GM12878 (cell line): ENCODE measurements at regions not wholly inside any gene's neighbourhood (a gene's known extent, or its start where the extent isn't known, plus 50 kb on each side); places are given as distances from the start of the nearest gene placed in this dataset.

Source experiments
- ATAC-seq: fragments of 200-7000 bp; cut with Tn5 transposase; 3 replicates; pipeline ENCODE4 v1.9.1; 2020; ENCODE audit warnings: mild to moderate bottlenecking, moderate library complexity
- BruUV-seq: library from RNA; stranded (reverse); fragments of 400-500 nt; replicated peaks from 2 replicates; lab custom pipeline; 2021; lab: Mats Ljungman, UMichigan
- CTCF ChIA-PET: fragments of 300-600 bp; sonication (Branson Sonifier 250); formaldehyde crosslinking; extraction: SDS; loops from one replicate; lab custom pipeline; 2021; ENCODE audit warnings: inconsistent platforms; lab: Yijun Ruan, JAX
- POLR2A ChIA-PET: fragments of 350-600 bp; formaldehyde crosslinking; extraction: SDS; loops from one replicate; lab custom pipeline; 2021; ENCODE audit warnings: inconsistent platforms; lab: Charles Lee
- RAD21 ChIA-PET: fragments of 300-600 bp; sonication (Branson Sonifier 250); formaldehyde crosslinking; loops from one replicate; lab custom pipeline; 2023; ENCODE audit warnings: antibody characterized with exemption; ENCODE audit not compliant: unreplicated experiment; lab: Charles Lee
- SMC1A ChIA-PET: fragments of 300-600 bp; sonication (Branson Sonifier 250); formaldehyde crosslinking; loops from one replicate; lab custom pipeline; 2023; ENCODE audit not compliant: unreplicated experiment, uncharacterized antibody; lab: Charles Lee
- DNase-seq: peaks from one replicate; pipeline ENCODE4 v3.0.0-alpha.2; 2011; ENCODE audit warnings: low read depth, low spot score
- FAIRE-seq: peaks from 3 replicates; lab custom pipeline; 2011; peaks lifted over from hg19 to GRCh38; lab: Jason Lieb, UNC
- H2AFZ ChIP-seq: 2 replicates; pipeline ENCODE4 v1.6.0; 2011; ENCODE audit warnings: low read depth, low read length, control low read depth; ENCODE audit not compliant: control insufficient read depth
- H3K27ac ChIP-seq: 2 replicates; pipeline ENCODE4 v1.5.1; 2011; ENCODE audit warnings: control low read depth; ENCODE audit not compliant: control insufficient read depth, insufficient read depth
- H3K27me3 ChIP-seq, 2 experiments: replicated peaks in 1 of 2; 2 replicates each; pipeline versions ENCODE4 v1.6.0 to v1.6.1; 2011; ENCODE audit warnings: low read length in 1 of 2; ENCODE audit not compliant: control insufficient read depth in 2 of 2, insufficient read depth in 2 of 2
- H3K36me3 ChIP-seq, 2 experiments: 2 replicates each; pipeline ENCODE4 v1.5.1; 2011; ENCODE audit warnings: low read length in 1 of 2; ENCODE audit not compliant: control insufficient read depth in 2 of 2, insufficient read depth in 2 of 2
- H3K4me1 ChIP-seq: 2 replicates; pipeline ENCODE4 v1.6.1; 2011; ENCODE audit warnings: mild to moderate bottlenecking, low read length, moderate library complexity, mixed read lengths; ENCODE audit not compliant: control insufficient read depth, insufficient read depth
- H3K4me2 ChIP-seq: 2 replicates; pipeline ENCODE4 v1.6.0; 2011; ENCODE audit warnings: control low read depth; ENCODE audit not compliant: control insufficient read depth, insufficient read depth
- H3K4me3 ChIP-seq: fragments of 200-600 bp; sonication (generic); 2 replicates; pipeline ENCODE4 v1.5.1; 2016
- H3K79me2 ChIP-seq: 2 replicates; pipeline ENCODE4 v1.6.0; 2011; ENCODE audit warnings: low read length; ENCODE audit not compliant: control insufficient read depth, insufficient read depth
- H3K9ac ChIP-seq: 2 replicates; pipeline ENCODE4 v1.8.0; 2011; ENCODE audit warnings: low read length, control low read depth, mixed read lengths; ENCODE audit not compliant: control insufficient read depth, insufficient read depth
- H3K9me3 ChIP-seq: replicated peaks from 3 replicates; pipeline ENCODE4 v1.5.1; 2011; ENCODE audit warnings: mild to moderate bottlenecking, low read length; ENCODE audit not compliant: control insufficient read depth, insufficient read depth
- H4K20me1 ChIP-seq: 2 replicates; pipeline ENCODE4 v1.6.0; 2011; ENCODE audit not compliant: control insufficient read depth, insufficient read depth
- BCLAF1 ChIP-seq: fragments of 450-650 bp; IDR thresholded peaks from 2 replicates; pipeline ENCODE4 v1.6.1; 2017; ENCODE audit warnings: antibody characterized with exemption, mild to moderate bottlenecking, moderate library complexity
- CEBPB ChIP-seq, 2 experiments: fragments of 150-350 bp in 1 of 2; IDR thresholded peaks; 2 replicates each; pipeline ENCODE4 v1.6.1; 2012 to 2014; ENCODE audit warnings: low read depth in 2 of 2, low read length in 2 of 2, borderline replicate concordance in 1 of 2, inconsistent platforms in 1 of 2
- CHD1 ChIP-seq: IDR thresholded peaks from 2 replicates; pipeline ENCODE4 v1.6.1; 2012; ENCODE audit warnings: low read depth, low read length, improper control_type of control experiment
- CTCF ChIP-seq, 3 experiments: IDR thresholded peaks in 2 of 3; conservative IDR thresholded peaks in 1 of 3; 2 replicates each; pipeline ENCODE4 v1.5.1; 2011; ENCODE audit warnings: low read depth in 3 of 3, low read length in 3 of 3, mild to moderate bottlenecking in 3 of 3, control low read depth in 2 of 3, moderate library complexity in 2 of 3, inconsistent platforms in 1 of 3, mixed read lengths in 1 of 3; ENCODE audit not compliant: control insufficient read depth in 2 of 3, insufficient read depth in 1 of 3; ENCODE audit errors: extremely low read depth in 1 of 3
- HDAC6 ChIP-seq: fragments of 200-600 bp; sonication (generic); IDR thresholded peaks from one replicate; pipeline ENCODE4 v1.8.0; 2017; ENCODE audit warnings: antibody characterized with exemption; ENCODE audit not compliant: unreplicated experiment
- KAT2A ChIP-seq: conservative IDR thresholded peaks from 2 replicates; pipeline ENCODE4 v1.6.1; 2011; ENCODE audit warnings: low read depth, low read length; ENCODE audit not compliant: control insufficient read depth
- WGBS: methylation state at CpG from one replicate; pipeline ENCODE4 v1.1.6; 2016; ENCODE audit warnings: low lambda C conversion rate; ENCODE audit not compliant: insufficient replicate concordance, insufficient coverage; ENCODE audit errors: missing lambda C conversion rate; 5-methylcytosine and 5-hydroxymethylcytosine counted together
- in situ Hi-C: fragments of 300-500 bp; cut with MboI; formaldehyde crosslinking; loops from 9 replicates; pipeline ENCODE4 v1.14.3; 2018; ENCODE audit warnings: mixed read lengths
- intact Hi-C: fragments of 100-400 bp; cut with micrococcal nuclease; formaldehyde crosslinking; loops from one replicate; pipeline ENCODE4 v1.14.2; 2022; ENCODE audit not compliant: unreplicated experiment
- TF ChIP-seq, protein P1 (sequence below): fragments of 450-650 bp; formaldehyde crosslinking; IDR thresholded peaks from 2 replicates; pipeline ENCODE4 v1.5.0; 2022; ENCODE audit warnings: mild to moderate bottlenecking, missing genetic modification characterization

DNA sequence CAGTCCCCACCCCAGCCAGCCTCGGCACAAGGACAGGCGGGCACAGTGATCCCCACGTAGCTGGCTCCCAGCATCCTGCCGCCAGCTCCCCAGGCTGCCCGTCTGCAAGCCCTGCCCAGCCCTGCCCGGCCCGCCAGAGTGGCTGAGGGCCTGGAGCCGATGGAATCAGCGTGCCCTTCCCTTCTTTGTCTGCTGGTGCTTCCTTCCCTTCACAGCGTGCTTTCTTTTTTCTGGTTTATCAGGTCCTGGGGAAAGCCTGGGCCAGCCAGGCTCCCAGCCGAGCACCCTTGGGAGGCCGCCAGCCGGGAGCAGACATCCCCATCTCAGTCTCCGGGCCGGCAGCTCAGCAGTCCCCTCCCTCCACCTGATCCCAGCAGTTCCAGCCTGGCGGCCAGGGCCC, 54.7 kb upstream of the SMAD6 start:
- no peaks in the 10 kb centered on the region for H3K9me3 ChIP-seq
- no TSS peak for BruUV-seq
- H2AFZ ChIP-seq, result no peak overlapping the region
- no peak overlapping the region for H3K4me2 ChIP-seq
- CTCF ChIA-PET, result interaction anchor here (0.6 to 1.2 kb wide), 2 partner anchors 20 to 147 kb away, joined by 3 read pairs; no protein-coding TSS in a partner anchor
- FAIRE-seq (no peak), DNase-seq (no peak), ATAC-seq (no peak)
- H3K4me1 ChIP-seq, result no peaks in the 10 kb centered on the region
- POLR2A ChIA-PET, result no interaction called here
- H3K79me2 ChIP-seq, result no peaks in the 10 kb centered on the region
- in situ Hi-C loops (no loop called here), intact Hi-C loops (no loop called here)
- no peak overlapping the region for H3K9ac ChIP-seq
- RAD21 ChIA-PET, result no interaction called here
- H3K36me3 ChIP-seq, result no peaks in the 10 kb centered on the region
- no peaks in the 10 kb centered on the region; a peak in 2 of 4 replicates for H3K27me3 ChIP-seq
- H3K4me3 ChIP-seq, result no peak overlapping the region
- TF ChIP-seq CEBPB (IDR thresholded peaks at IDR 0.05; ENCODE audit: borderline replicate concordance in 1 of 2, low read depth in 2 of 2, low read length in 2 of 2) (no peak), KAT2A (no peak), BCLAF1 (no peak), HDAC6 (no peak), CTCF (IDR thresholded peaks at IDR 0.05 in 2 of 3, conservative IDR thresholded peaks at IDR 0.05 in 1 of 3; ENCODE audit: control insufficient read depth in 2 of 3, extremely low read depth in 1 of 3, insufficient read depth in 1 of 3, low read depth in 3 of 3, low read length in 3 of 3) (no peak), CHD1 (no peak)
- TF ChIP-seq, protein P1, sequence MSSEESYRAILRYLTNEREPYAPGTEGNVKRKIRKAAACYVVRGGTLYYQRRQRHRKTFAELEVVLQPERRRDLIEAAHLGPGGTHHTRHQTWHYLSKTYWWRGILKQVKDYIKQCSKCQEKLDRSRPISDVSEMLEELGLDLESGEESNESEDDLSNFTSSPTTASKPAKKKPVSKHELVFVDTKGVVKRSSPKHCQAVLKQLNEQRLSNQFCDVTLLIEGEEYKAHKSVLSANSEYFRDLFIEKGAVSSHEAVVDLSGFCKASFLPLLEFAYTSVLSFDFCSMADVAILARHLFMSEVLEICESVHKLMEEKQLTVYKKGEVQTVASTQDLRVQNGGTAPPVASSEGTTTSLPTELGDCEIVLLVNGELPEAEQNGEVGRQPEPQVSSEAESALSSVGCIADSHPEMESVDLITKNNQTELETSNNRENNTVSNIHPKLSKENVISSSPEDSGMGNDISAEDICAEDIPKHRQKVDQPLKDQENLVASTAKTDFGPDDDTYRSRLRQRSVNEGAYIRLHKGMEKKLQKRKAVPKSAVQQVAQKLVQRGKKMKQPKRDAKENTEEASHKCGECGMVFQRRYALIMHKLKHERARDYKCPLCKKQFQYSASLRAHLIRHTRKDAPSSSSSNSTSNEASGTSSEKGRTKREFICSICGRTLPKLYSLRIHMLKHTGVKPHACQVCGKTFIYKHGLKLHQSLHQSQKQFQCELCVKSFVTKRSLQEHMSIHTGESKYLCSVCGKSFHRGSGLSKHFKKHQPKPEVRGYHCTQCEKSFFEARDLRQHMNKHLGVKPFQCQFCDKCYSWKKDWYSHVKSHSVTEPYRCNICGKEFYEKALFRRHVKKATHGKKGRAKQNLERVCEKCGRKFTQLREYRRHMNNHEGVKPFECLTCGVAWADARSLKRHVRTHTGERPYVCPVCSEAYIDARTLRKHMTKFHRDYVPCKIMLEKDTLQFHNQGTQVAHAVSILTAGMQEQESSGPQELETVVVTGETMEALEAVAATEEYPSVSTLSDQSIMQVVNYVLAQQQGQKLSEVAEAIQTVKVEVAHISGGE (CRISPR knock-in tag), result no peak
- SMC1A ChIA-PET, result no interaction called here
- H4K20me1 ChIP-seq, result no peaks in the 10 kb centered on the region
- H3K27ac ChIP-seq, result no peak overlapping the region
- 45% methylated on average over 16 of the region's 16 CpGs for WGBS
